ENCODE measurements at regions not wholly inside any gene's neighbourhood (a gene's known extent, or its start where the extent isn't known, plus 50 kb on each side); places are given as distances from the start of the nearest gene placed in this dataset.

- Histone ChIP-seq H3K9me3 (ENCODE audit: insufficient read depth, low read length, severe bottlenecking) (no peaks in the 10 kb centered on the region), H4K20me1 (ENCODE audit: insufficient read depth, low read length) (no peaks in the 10 kb centered on the region), H3K4me2 (ENCODE audit: insufficient read depth, low read length) (no peak overlapping the region), H3K9ac (ENCODE audit: low read depth, low read length) (no peak overlapping the region), H2AFZ (ENCODE audit: low read depth, low read length) (no peak overlapping the region), H3K4me3 (ENCODE audit: low read depth in 1 of 2, low read length in 2 of 2) (no peak overlapping the region), H3K27ac (ENCODE audit: low read length) (no peak overlapping the region), H3K36me3 (ENCODE audit: insufficient read depth, low read length) (no peaks in the 10 kb centered on the region), H3K79me2 (ENCODE audit: insufficient read depth, low read length) (no peaks in the 10 kb centered on the region), H3K27me3 (ENCODE audit: insufficient read depth, low read length, poor library complexity) (no peaks in the 10 kb centered on the region), H3K4me1 (ENCODE audit: insufficient read depth, low read length) (no peaks in the 10 kb centered on the region)
- ATAC-seq (ENCODE audit: insufficient read depth, low read depth) (no peak), DNase-seq (no peak)
- TF ChIP-seq CTCF (IDR thresholded peaks at IDR 0.05; ENCODE audit: borderline replicate concordance, extremely low read depth, low read length, poor library complexity, severe bottlenecking), result no peak
- TF ChIP-seq EZH2 (IDR thresholded peaks at IDR 0.05; ENCODE audit: borderline replicate concordance, low read depth, low read length, severe bottlenecking), result no peak
Observed at GRCh38 chr1:73860421-73860950, 337.5 kb downstream of the LRRIQ3 start.

DNA sequence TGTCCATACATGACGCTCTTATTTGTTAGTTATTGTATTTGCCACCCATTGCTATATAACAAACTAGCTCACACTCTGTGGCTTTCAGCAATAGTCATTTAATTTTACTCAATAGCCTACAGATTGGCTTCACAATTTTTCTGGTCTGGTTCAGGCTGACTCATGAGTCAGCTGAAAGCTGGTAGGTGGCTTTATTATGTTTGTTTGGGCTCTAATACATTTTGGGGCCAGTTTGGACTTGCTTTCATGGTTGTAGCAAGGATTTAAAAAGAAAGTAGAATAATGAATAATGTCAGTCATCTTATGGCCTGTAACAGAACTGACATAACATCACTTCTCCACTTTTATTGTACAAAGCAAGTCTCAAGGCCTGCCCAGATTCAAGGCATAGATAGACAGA is 338.7 kb downstream of the LRRIQ3 start:
- Histone ChIP-seq H2AFZ (ENCODE audit: low read depth, low read length) (no peak overlapping the region), H3K4me3 (ENCODE audit: low read depth in 1 of 2, low read length in 2 of 2) (no peak overlapping the region), H3K4me1 (ENCODE audit: insufficient read depth, low read length) (no peaks in the 10 kb centered on the region), H3K36me3 (ENCODE audit: insufficient read depth, low read length) (no peaks in the 10 kb centered on the region), H3K27me3 (ENCODE audit: insufficient read depth, low read length, poor library complexity) (no peaks in the 10 kb centered on the region), H3K9ac (ENCODE audit: low read depth, low read length) (no peak overlapping the region), H3K27ac (ENCODE audit: low read length) (no peak overlapping the region), H3K4me2 (ENCODE audit: insufficient read depth, low read length) (no peak overlapping the region), H3K9me3 (ENCODE audit: insufficient read depth, low read length, severe bottlenecking) (no peaks in the 10 kb centered on the region), H4K20me1 (ENCODE audit: insufficient read depth, low read length) (no peaks in the 10 kb centered on the region), H3K79me2 (ENCODE audit: insufficient read depth, low read length) (no peaks in the 10 kb centered on the region)
- no peak for TF ChIP-seq CTCF (IDR thresholded peaks at IDR 0.05; ENCODE audit: borderline replicate concordance, extremely low read depth, low read length, poor library complexity, severe bottlenecking)
- no peak for TF ChIP-seq EZH2 (IDR thresholded peaks at IDR 0.05; ENCODE audit: borderline replicate concordance, low read depth, low read length, severe bottlenecking)
- ATAC-seq (ENCODE audit: insufficient read depth, low read depth) (no peak), DNase-seq (no peak)

- Histone ChIP-seq H2AFZ (ENCODE audit: low read depth, low read length) (no peak overlapping the region), H3K4me1 (ENCODE audit: insufficient read depth, low read length) (no peaks in the 10 kb centered on the region), H3K27ac (ENCODE audit: low read length) (no peak overlapping the region), H3K79me2 (ENCODE audit: insufficient read depth, low read length) (no peaks in the 10 kb centered on the region), H3K36me3 (ENCODE audit: insufficient read depth, low read length) (no peaks in the 10 kb centered on the region), H3K27me3 (ENCODE audit: insufficient read depth, low read length, poor library complexity) (no peaks in the 10 kb centered on the region), H3K9me3 (ENCODE audit: insufficient read depth, low read length, severe bottlenecking) (no peaks in the 10 kb centered on the region), H3K4me3 (ENCODE audit: low read depth in 1 of 2, low read length in 2 of 2) (no peak overlapping the region), H3K9ac (ENCODE audit: low read depth, low read length) (no peak overlapping the region), H4K20me1 (ENCODE audit: insufficient read depth, low read length) (no peaks in the 10 kb centered on the region), H3K4me2 (ENCODE audit: insufficient read depth, low read length) (no peak overlapping the region)
- TF ChIP-seq CTCF (IDR thresholded peaks at IDR 0.05; ENCODE audit: borderline replicate concordance, extremely low read depth, low read length, poor library complexity, severe bottlenecking), result no peak
- DNase-seq (no peak), ATAC-seq (ENCODE audit: insufficient read depth, low read depth) (no peak)
Observed at GRCh38 chr1:73854527-73854926, 343.4 kb downstream of the LRRIQ3 start.

DNA sequence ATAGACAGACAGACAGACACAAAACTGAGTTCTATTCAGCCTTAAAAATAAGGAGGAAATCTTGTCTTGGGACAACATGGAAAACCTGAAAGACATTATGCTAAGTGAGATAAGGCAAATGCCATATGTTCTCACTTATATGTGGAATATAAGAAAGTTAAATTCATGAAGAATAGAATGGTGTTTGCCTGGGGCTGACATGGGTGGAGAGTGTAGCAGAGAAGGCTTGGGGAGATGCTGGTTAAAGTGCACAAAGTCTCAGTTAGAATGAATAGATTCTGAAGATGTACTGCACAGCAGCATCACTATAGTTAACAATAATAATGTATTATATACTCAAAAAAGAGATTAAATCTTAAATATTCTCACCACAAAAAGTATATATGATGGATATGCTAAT is 355.5 kb downstream of the LRRIQ3 start:
- no peak overlapping the region for H3K4me3 ChIP-seq (ENCODE audit: low read depth in 1 of 2, low read length in 2 of 2)
- no peak overlapping the region for H3K4me2 ChIP-seq (ENCODE audit: insufficient read depth, low read length)
- H3K27ac ChIP-seq (ENCODE audit: low read length), result no peak overlapping the region
- H3K36me3 ChIP-seq (ENCODE audit: insufficient read depth, low read length), result no peaks in the 10 kb centered on the region
- H3K4me1 ChIP-seq (ENCODE audit: insufficient read depth, low read length), result no peaks in the 10 kb centered on the region
- TF ChIP-seq EZH2 (IDR thresholded peaks at IDR 0.05; ENCODE audit: borderline replicate concordance, low read depth, low read length, severe bottlenecking) (no peak), CTCF (IDR thresholded peaks at IDR 0.05; ENCODE audit: borderline replicate concordance, extremely low read depth, low read length, poor library complexity, severe bottlenecking) (no peak)
- no peak overlapping the region for H2AFZ ChIP-seq (ENCODE audit: low read depth, low read length)
- no peaks in the 10 kb centered on the region for H3K9me3 ChIP-seq (ENCODE audit: insufficient read depth, low read length, severe bottlenecking)
- no peak for ATAC-seq (ENCODE audit: insufficient read depth, low read depth)
- H3K79me2 ChIP-seq (ENCODE audit: insufficient read depth, low read length), result no peaks in the 10 kb centered on the region
- H4K20me1 ChIP-seq (ENCODE audit: insufficient read depth, low read length), result no peaks in the 10 kb centered on the region
- no peaks in the 10 kb centered on the region for H3K27me3 ChIP-seq (ENCODE audit: insufficient read depth, low read length, poor library complexity)
- H3K9ac ChIP-seq (ENCODE audit: low read depth, low read length), result no peak overlapping the region
- DNase-seq, result no peak
